OCI-LY7 (cell line): ENCODE measurements at regions not wholly inside any gene's neighbourhood (a gene's known extent, or its start where the extent isn't known, plus 50 kb on each side); places are given as distances from the start of the nearest gene placed in this dataset.

ENCODE experiments used
- BruUV-seq: library from RNA; stranded (reverse); fragments of 400-500 nt; replicated peaks from 2 replicates; lab custom pipeline; 2021; lab: Mats Ljungman, UMichigan
- CTCF ChIA-PET: fragments of 300-600 bp; sonication (Branson Sonifier 250); formaldehyde crosslinking; loops from one replicate; lab custom pipeline; 2022; ENCODE audit warnings: antibody characterized with exemption; ENCODE audit not compliant: unreplicated experiment; lab: Charles Lee
- POLR2A ChIA-PET: fragments of 300-600 bp; sonication (Branson Sonifier 250); formaldehyde crosslinking; loops from one replicate; lab custom pipeline; 2022; ENCODE audit warnings: antibody characterized with exemption; lab: Charles Lee
- DNase-seq: peaks from one replicate; pipeline ENCODE4 v3.0.0-alpha.2; 2015; ENCODE audit warnings: low spot score
- H2AFZ ChIP-seq: fragments of 200-600 bp; sonication (generic), shearing (Covaris generic); 2 replicates; pipeline ENCODE4 v1.6.1; 2014; ENCODE audit warnings: mild to moderate bottlenecking, antibody characterized with exemption, low read length, moderate library complexity
- H3K27ac ChIP-seq: fragments of 200-600 bp; sonication (generic); 2 replicates; pipeline ENCODE4 v1.5.1; 2014; ENCODE audit warnings: mixed run types, low read depth, mild to moderate bottlenecking, moderate library complexity, low read length, inconsistent platforms; ENCODE audit not compliant: poor library complexity, severe bottlenecking
- H3K36me3 ChIP-seq: fragments of 200-600 bp; sonication (generic); 2 replicates; pipeline ENCODE4 v1.6.1; 2014; ENCODE audit warnings: mild to moderate bottlenecking, antibody characterized with exemption, low read length, moderate library complexity, mixed read lengths; ENCODE audit not compliant: insufficient read depth
- H3K4me1 ChIP-seq: fragments of 200-600 bp; sonication (generic); 2 replicates; pipeline ENCODE4 v1.5.1; 2014; ENCODE audit warnings: mild to moderate bottlenecking, low read length; ENCODE audit not compliant: insufficient read depth, poor library complexity, severe bottlenecking
- H3K4me2 ChIP-seq: fragments of 200-600 bp; sonication (generic); 2 replicates; pipeline ENCODE4 v1.6.1; 2014; ENCODE audit warnings: mild to moderate bottlenecking, low read length
- H3K4me3 ChIP-seq: fragments of 200-600 bp; sonication (generic); 2 replicates; pipeline ENCODE4 v1.5.1; 2014; ENCODE audit warnings: mild to moderate bottlenecking, low read depth, low read length; ENCODE audit not compliant: poor library complexity, severe bottlenecking
- H3K79me2 ChIP-seq: fragments of 200-600 bp; sonication (generic); 2 replicates; pipeline ENCODE4 v1.6.1; 2016; ENCODE audit warnings: low read depth, mild to moderate bottlenecking, low read length, moderate library complexity, mixed read lengths; ENCODE audit not compliant: insufficient read depth
- H3K9me2 ChIP-seq: fragments of 200-600 bp; sonication (generic); 2 replicates; pipeline ENCODE4 v1.6.1; 2016; ENCODE audit warnings: mild to moderate bottlenecking, low read length, mixed read lengths; ENCODE audit not compliant: insufficient read depth
- H3K9me3 ChIP-seq: fragments of 200-600 bp; sonication (generic); 2 replicates; pipeline ENCODE4 v1.6.1; 2014; ENCODE audit warnings: mild to moderate bottlenecking, mixed run types, low read length, mixed read lengths
- H4K20me1 ChIP-seq: fragments of 200-600 bp; sonication (generic); 2 replicates; pipeline ENCODE4 v1.6.1; 2014; ENCODE audit warnings: mild to moderate bottlenecking, antibody characterized with exemption, low read length, moderate library complexity, mixed read lengths; ENCODE audit not compliant: insufficient read depth
- EZH2phosphoT487 ChIP-seq: fragments of 200-600 bp; sonication (generic); IDR thresholded peaks from 2 replicates; pipeline ENCODE4 v1.6.1; 2018; ENCODE audit warnings: low read depth, borderline replicate concordance, mild to moderate bottlenecking, mixed run types, antibody characterized with exemption, low read length, moderate library complexity, mixed read lengths
- intact Hi-C: fragments of 100-400 bp; cut with micrococcal nuclease; formaldehyde crosslinking; loops from one replicate; pipeline ENCODE4 v1.10.0; 2022; ENCODE audit not compliant: unreplicated experiment
- TF ChIP-seq, protein P1 (sequence below): fragments of 200-600 bp; sonication (generic); conservative IDR thresholded peaks from 2 replicates; pipeline ENCODE4 v1.5.1; 2014; ENCODE audit warnings: mild to moderate bottlenecking, antibody characterized with exemption, low read length, moderate library complexity, mixed read lengths

- ChIA-PET POLR2A (interaction anchor here (0.6 kb wide), 1 partner anchor 9 kb away, joined by 5 read pairs; no protein-coding TSS in a partner anchor), CTCF (no interaction called here)
- Histone ChIP-seq H3K9me2 (no peaks in the 10 kb centered on the region), H3K27ac (no peak overlapping the region), H2AFZ (no peak overlapping the region), H3K9me3 (no peaks in the 10 kb centered on the region), H3K79me2 (no peaks in the 10 kb centered on the region), H3K36me3 (peaks cover 10% of the 10 kb centered on the region; the same call in 1 of the 2 replicates), H3K4me1 (no peaks in the 10 kb centered on the region), H3K4me3 (no peak overlapping the region), H4K20me1 (no peaks in the 10 kb centered on the region), H3K4me2 (no peak overlapping the region)
- DNase-seq = peak; percentile 33
- intact Hi-C loops = loop anchor here (2.0 to 5.0 kb wide), 2 partner anchors 51 to 117 kb away; partner anchors contain the start of gene PTPRS
- BruUV-seq = no TSS peak
- no peak for TF ChIP-seq EZH2phosphoT487
- TF ChIP-seq, protein P1, sequence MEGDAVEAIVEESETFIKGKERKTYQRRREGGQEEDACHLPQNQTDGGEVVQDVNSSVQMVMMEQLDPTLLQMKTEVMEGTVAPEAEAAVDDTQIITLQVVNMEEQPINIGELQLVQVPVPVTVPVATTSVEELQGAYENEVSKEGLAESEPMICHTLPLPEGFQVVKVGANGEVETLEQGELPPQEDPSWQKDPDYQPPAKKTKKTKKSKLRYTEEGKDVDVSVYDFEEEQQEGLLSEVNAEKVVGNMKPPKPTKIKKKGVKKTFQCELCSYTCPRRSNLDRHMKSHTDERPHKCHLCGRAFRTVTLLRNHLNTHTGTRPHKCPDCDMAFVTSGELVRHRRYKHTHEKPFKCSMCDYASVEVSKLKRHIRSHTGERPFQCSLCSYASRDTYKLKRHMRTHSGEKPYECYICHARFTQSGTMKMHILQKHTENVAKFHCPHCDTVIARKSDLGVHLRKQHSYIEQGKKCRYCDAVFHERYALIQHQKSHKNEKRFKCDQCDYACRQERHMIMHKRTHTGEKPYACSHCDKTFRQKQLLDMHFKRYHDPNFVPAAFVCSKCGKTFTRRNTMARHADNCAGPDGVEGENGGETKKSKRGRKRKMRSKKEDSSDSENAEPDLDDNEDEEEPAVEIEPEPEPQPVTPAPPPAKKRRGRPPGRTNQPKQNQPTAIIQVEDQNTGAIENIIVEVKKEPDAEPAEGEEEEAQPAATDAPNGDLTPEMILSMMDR = peak; percentile 79
Observed at GRCh38 chr19:5225486-5226345, 114.9 kb downstream of the PTPRS start.

DNA sequence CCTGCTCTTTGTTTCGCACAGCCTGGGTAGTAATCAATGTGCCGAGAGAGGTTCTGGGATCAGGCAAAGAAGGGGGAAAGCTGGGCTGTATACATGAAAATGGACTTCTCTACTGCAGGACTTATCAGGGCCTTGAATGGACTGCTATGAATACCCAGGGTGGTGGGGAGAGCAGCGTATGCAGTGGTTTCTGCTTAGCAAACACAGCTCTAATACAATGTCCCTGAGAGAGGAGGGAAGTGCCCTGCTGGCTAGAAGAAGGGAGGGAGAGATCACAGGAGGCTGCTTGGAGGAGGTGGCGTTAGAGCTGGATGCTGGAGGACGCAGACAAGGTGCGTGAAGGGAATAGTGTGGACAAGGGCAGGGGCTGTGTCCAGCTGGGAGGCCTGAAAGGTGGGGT is 116.1 kb downstream of the PTPRS start:
- intact Hi-C loops = no loop called here
- Histone ChIP-seq H3K9me3 (no peaks in the 10 kb centered on the region), H3K79me2 (no peaks in the 10 kb centered on the region), H3K9me2 (no peaks in the 10 kb centered on the region), H3K27ac (no peak overlapping the region), H3K4me1 (no peaks in the 10 kb centered on the region), H4K20me1 (no peaks in the 10 kb centered on the region), H3K4me3 (no peak overlapping the region), H3K36me3 (peaks cover 13% of the 10 kb centered on the region; the same call in 1 of the 2 replicates), H2AFZ (no peak overlapping the region), H3K4me2 (no peak overlapping the region)
- CTCF ChIA-PET = interaction anchor here (0.6 kb wide), 1 partner anchor 93 kb away, joined by 3 read pairs; no protein-coding TSS in a partner anchor
- BruUV-seq = no TSS peak
- TF ChIP-seq, protein P1 = no peak
- no peak for TF ChIP-seq EZH2phosphoT487
- POLR2A ChIA-PET = no interaction called here
- DNase-seq = no peak

- no peaks in the 10 kb centered on the region for H3K79me2 ChIP-seq
- ChIA-PET POLR2A (no interaction called here), CTCF (no interaction called here)
- no peak for DNase-seq
- intact Hi-C loops = no loop called here
- H3K9me2 ChIP-seq = no peaks in the 10 kb centered on the region
- no peak overlapping the region for H3K27ac ChIP-seq
- no peak for TF ChIP-seq EZH2phosphoT487
- TF ChIP-seq, protein P1 = no peak
- no peak overlapping the region for H2AFZ ChIP-seq
- no peaks in the 10 kb centered on the region; the same call in 1 of the 2 replicates for H4K20me1 ChIP-seq
- H3K9me3 ChIP-seq = no peaks in the 10 kb centered on the region
- no peak overlapping the region for H3K4me2 ChIP-seq
- peaks cover 22% of the 10 kb centered on the region for H3K36me3 ChIP-seq
- BruUV-seq = no TSS peak
- no peak overlapping the region for H3K4me3 ChIP-seq
- H3K4me1 ChIP-seq = no peaks in the 10 kb centered on the region
Observed at GRCh38 chr19:5222821-5223321, 117.7 kb downstream of the PTPRS start.
